MM.1S (cell line): ENCODE measurements at regions not wholly inside any gene's neighbourhood (a gene's known extent, or its start where the extent isn't known, plus 50 kb on each side); places are given as distances from the start of the nearest gene placed in this dataset.

Source experiments
- CTCF ChIP-seq: fragments of 300-600 bp; sonication (generic); IDR thresholded peaks from 2 replicates; pipeline ENCODE4 v1.5.1; 2016; ENCODE audit warnings: antibody characterized with exemption, low read length, mixed read lengths
- EZH2 ChIP-seq: fragments of 300-600 bp; sonication (generic); optimal IDR thresholded peaks from 2 replicates; pipeline ENCODE3; 2017; ENCODE audit warnings: low read depth, mild to moderate bottlenecking, antibody characterized with exemption, low read length, mixed read lengths

GRCh38 chr1:98373056-98373455 is 288.5 kb upstream of the SNX7 start:
- TF ChIP-seq CTCF (no peak), EZH2 (no peak)
